PFSK-1 (cell line): ENCODE measurements at regions not wholly inside any gene's neighbourhood (a gene's known extent, or its start where the extent isn't known, plus 50 kb on each side); places are given as distances from the start of the nearest gene placed in this dataset.

ENCODE experiments used
- FOXP2 ChIP-seq: optimal IDR thresholded peaks from 2 replicates; pipeline ENCODE3; 2011; ENCODE audit warnings: borderline replicate concordance, control low read depth, inconsistent platforms; ENCODE audit not compliant: insufficient read depth; ENCODE audit errors: extremely low read length, extremely low read depth
- POLR2AphosphoS5 ChIP-seq: IDR thresholded peaks from 2 replicates; pipeline ENCODE4 v1.6.1; 2012; ENCODE audit warnings: low read depth, mild to moderate bottlenecking, control low read depth, low read length, moderate library complexity
- REST ChIP-seq, 2 experiments: IDR thresholded peaks; 2 replicates each; pipeline versions ENCODE4 v1.6.1 to v1.8.0; 2011 to 2012; ENCODE audit warnings: low read depth in 2 of 2, low read length in 2 of 2, control low read depth in 1 of 2, inconsistent platforms in 1 of 2, mild to moderate bottlenecking in 1 of 2, moderate library complexity in 1 of 2; ENCODE audit not compliant: insufficient read depth in 1 of 2
- SIN3A ChIP-seq: IDR thresholded peaks from 2 replicates; pipeline ENCODE4 v1.6.1; 2012; ENCODE audit warnings: mild to moderate bottlenecking, low read length, moderate library complexity, borderline replicate concordance; ENCODE audit not compliant: insufficient read depth
- TAF1 ChIP-seq: IDR thresholded peaks from 2 replicates; pipeline ENCODE4 v1.6.1; 2012; ENCODE audit warnings: low read length, control low read depth, borderline replicate concordance; ENCODE audit not compliant: insufficient read depth

DNA sequence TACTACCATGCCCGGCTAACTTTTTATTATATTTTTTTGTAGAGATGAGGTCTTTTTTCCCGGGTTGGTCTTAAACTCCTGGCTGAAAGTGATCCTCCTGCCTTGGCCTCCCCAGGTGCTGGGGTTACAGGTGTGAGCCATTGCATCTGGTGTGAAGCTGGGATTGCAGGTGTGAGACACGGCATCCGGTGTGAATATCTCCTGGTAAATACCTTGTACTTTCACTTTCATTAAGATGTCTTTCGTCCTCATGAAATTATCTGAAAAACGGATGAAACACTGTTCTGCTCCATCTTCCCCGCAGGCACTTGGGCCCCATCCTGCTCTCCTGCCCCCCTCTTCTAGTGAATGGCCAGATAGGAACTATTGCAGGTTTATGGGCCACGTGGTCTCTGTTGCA is 60.1 kb upstream of the CCZ1B start:
- TF ChIP-seq FOXP2 (no peak), SIN3A (no peak), TAF1 (no peak), POLR2AphosphoS5 (no peak), REST (IDR thresholded peaks at IDR 0.05; ENCODE audit: insufficient read depth in 1 of 2, low read depth in 2 of 2, low read length in 2 of 2) (no peak)

- no peak for TF ChIP-seq SIN3A
- no peak for TF ChIP-seq POLR2AphosphoS5
- TF ChIP-seq REST (IDR thresholded peaks at IDR 0.05; ENCODE audit: insufficient read depth in 1 of 2, low read depth in 2 of 2, low read length in 2 of 2) = no peak
- no peak for TF ChIP-seq FOXP2
- no peak for TF ChIP-seq TAF1
Measured at GRCh38 chr7:6889252-6889812, 63.3 kb upstream of the CCZ1B start.

DNA sequence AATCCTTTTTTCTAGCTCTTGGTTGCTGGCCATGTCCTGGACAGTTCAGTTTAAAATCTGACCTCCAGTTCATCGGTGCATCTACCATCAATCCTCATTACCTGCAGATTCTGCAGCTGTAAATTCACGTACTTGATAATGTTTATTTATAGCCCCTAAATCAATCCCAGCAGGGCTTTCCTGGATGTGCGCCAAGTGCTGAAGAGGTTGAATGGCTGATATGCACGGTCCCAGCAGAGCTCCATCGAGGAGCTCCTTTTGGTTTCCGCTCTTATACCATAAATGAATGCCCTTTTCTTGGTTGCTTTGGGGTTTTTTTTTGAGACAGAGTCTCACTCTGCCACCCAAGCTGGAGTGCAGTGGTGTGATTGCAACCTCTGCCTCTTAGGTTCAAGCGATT is 91.2 kb upstream of the CCZ1B start:
- TF ChIP-seq TAF1 (no peak), REST (IDR thresholded peaks at IDR 0.05; ENCODE audit: insufficient read depth in 1 of 2, low read depth in 2 of 2, low read length in 2 of 2) (no peak), POLR2AphosphoS5 (no peak), FOXP2 (no peak)

DNA sequence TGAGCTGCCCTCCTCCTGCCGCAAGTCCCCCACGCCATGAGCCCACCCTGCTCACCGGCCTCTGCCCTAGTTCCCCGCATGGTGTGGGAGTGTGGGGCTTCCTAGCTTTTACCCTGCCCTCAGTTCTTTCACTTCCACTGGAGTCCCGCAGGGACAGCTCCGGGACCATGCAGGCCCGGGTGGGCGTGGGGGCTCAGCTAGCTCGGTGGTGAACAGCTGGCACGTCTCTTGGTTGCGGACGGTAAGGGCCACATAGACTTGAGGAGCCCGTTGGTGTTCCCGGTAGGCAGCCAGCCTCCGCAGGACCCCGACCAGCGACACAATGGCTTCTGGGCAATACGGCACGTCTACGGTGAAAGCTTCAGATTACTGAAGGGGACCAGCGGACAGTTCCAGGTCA is 108.9 kb upstream of the CCZ1B start:
- no peak for TF ChIP-seq POLR2AphosphoS5
- no peak for TF ChIP-seq SIN3A
- no peak for TF ChIP-seq REST (IDR thresholded peaks at IDR 0.05; ENCODE audit: insufficient read depth in 1 of 2, low read depth in 2 of 2, low read length in 2 of 2)
- no peak for TF ChIP-seq TAF1
- no peak for TF ChIP-seq FOXP2

- TF ChIP-seq REST (IDR thresholded peaks at IDR 0.05; ENCODE audit: insufficient read depth in 1 of 2, low read depth in 2 of 2, low read length in 2 of 2) (no peak), FOXP2 (no peak), SIN3A (no peak), TAF1 (no peak), POLR2AphosphoS5 (no peak)
Measured at GRCh38 chr7:7002418-7003062, 176.5 kb upstream of the CCZ1B start.
